Fibroblast of mammary gland (primary cell): ENCODE measurements at regions not wholly inside any gene's neighbourhood (a gene's known extent, or its start where the extent isn't known, plus 50 kb on each side); places are given as distances from the start of the nearest gene placed in this dataset.

Experiments used
- DNase-seq: peaks from one replicate; pipeline ENCODE4 v3.0.0-alpha.2; 2010; ENCODE audit warnings: low read depth
- H3K4me3 ChIP-seq: 2 replicates; pipeline ENCODE4 v1.5.1; 2011; ENCODE audit warnings: low read depth, mild to moderate bottlenecking, low read length, moderate library complexity; ENCODE audit not compliant: control insufficient read depth
- CTCF ChIP-seq: conservative IDR thresholded peaks from 2 replicates; pipeline ENCODE4 v1.5.1; 2011; ENCODE audit warnings: low read depth, low read length, inconsistent platforms; ENCODE audit not compliant: control insufficient read depth, insufficient read depth

GRCh38 chr9:108024604-108025003 lies 535.0 kb upstream of the KLF4 start:
- H3K4me3 ChIP-seq, result no peak overlapping the region
- no peak for TF ChIP-seq CTCF
- no peak for DNase-seq

GRCh38 chr9:108022246-108022935 lies 532.8 kb upstream of the KLF4 start:
- no peak overlapping the region for H3K4me3 ChIP-seq
- no peak for TF ChIP-seq CTCF
- peak; percentile 57 for DNase-seq

- DNase-seq, result no peak
- H3K4me3 ChIP-seq, result no peak overlapping the region
- TF ChIP-seq CTCF, result no peak
Measured at GRCh38 chr9:108021096-108021710, 531.6 kb upstream of the KLF4 start.

- no peak for TF ChIP-seq CTCF
- DNase-seq, result no peak
- no peak overlapping the region for H3K4me3 ChIP-seq
Measured at GRCh38 chr9:108019821-108020220, 530.3 kb upstream of the KLF4 start.

GRCh38 chr9:108017671-108018070 lies 528.1 kb upstream of the KLF4 start:
- H3K4me3 ChIP-seq, result no peak overlapping the region
- DNase-seq, result no peak
- TF ChIP-seq CTCF, result no peak

GRCh38 chr9:108016446-108016845 lies 526.9 kb upstream of the KLF4 start:
- TF ChIP-seq CTCF, result no peak
- DNase-seq, result no peak
- H3K4me3 ChIP-seq, result no peak overlapping the region
